ENCODE measurements at regions not wholly inside any gene's neighbourhood (a gene's known extent, or its start where the extent isn't known, plus 50 kb on each side); places are given as distances from the start of the nearest gene placed in this dataset.

DNA sequence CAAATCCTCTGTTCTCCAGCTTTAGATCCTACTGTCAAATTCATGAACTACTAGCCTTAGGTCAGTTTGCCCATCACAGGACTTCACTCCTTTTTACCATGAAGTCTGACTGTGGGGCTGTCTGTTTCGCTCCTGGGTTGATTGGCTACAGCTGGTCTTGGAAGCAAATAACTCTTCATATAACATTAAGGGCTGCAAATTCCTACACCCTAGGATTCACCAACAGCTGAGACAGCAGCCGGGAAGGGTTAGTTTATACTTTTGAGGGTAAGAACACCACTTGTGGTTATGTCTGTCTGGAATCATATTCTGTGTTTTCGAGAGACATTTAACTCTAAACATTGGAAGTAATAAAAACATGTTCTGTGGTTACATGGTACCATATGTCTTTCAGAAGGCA, 55.9 kb upstream of the KIAA1217 start:
- DNase-seq, result no peak

GRCh38 chr10:24153537-24153936, 55.4 kb upstream of the KIAA1217 start:
- DNase-seq, result no peak

DNA sequence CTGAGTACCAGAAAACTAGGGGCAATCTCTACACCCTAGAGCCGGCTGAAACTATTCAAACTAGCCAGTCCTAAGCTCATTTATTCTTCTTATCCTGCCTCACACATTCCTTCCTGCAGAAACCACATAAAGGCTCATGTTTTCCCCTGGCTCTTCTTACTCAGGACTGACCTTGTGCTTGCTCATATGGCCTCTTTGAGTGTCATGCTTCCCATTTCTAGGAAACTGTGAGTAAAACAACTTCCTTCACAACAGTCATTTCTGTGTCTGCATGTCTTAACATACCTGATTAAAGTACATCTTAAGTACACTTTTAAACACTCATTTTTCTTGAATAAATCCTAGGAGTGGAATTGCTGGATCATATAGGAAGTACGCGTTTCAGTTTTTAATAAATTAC, 52.3 kb upstream of the KIAA1217 start:
- no peak for DNase-seq

GRCh38 chr10:24157567-24157966, 51.4 kb upstream of the KIAA1217 start:
- no peak for DNase-seq
